Right ventricle myocardium inferior (tissue), 1 donor: ENCODE measurements at regions not wholly inside any gene's neighbourhood (a gene's known extent, or its start where the extent isn't known, plus 50 kb on each side); places are given as distances from the start of the nearest gene placed in this dataset.
"Not testable (repeated sequence)": the region's sequence is repeated elsewhere in the genome, so short reads cannot be mapped to it uniquely, and the experiment has no call there.

Experiments
- ATAC-seq: fragments of 200-7000 bp; cut with Tn5 transposase; one replicate; pipeline ENCODE4 v1.9.1; 2020; ENCODE audit warnings: mild to moderate bottlenecking, moderate library complexity
- DNase-seq: peaks from one replicate; pipeline ENCODE4 v3.0.0; 2021; ENCODE audit errors: missing footprints
- intact Hi-C: fragments of 100-400 bp; cut with DNase I; formaldehyde crosslinking; loops from one replicate; pipeline ENCODE4 v1.11.0; 2022
- donor health status: DM: no; HTN: yes; CAD: no; lungs with severe emphysema.

DNA sequence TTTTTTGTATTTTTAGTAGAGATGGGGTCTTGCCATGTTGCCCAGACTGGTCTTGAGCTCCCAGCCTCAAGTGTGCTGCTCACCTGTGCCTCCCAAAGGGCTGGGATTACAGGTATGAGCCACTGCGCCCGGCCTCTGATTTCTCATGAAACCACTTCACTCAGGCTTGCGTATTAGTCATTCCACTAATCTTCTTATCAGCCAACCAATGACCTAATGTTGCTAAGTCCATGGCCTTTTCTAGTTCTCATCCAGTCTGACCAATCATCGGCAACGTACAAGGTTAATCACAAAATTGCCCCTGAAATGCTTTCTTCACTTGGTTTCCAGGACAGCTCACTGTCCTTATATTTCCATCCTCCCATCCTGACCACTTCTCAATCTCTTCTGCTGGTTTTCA, 605.3 kb upstream of the SLC10A2 start:
- no peak for ATAC-seq
- DNase-seq, result no peak
- intact Hi-C loops, result no loop called here

- DNase-seq (no peak), ATAC-seq (no peak)
- intact Hi-C loops, result no loop called here
Observed at GRCh38 chr13:103663996-103664395, 597.8 kb upstream of the SLC10A2 start.

DNA sequence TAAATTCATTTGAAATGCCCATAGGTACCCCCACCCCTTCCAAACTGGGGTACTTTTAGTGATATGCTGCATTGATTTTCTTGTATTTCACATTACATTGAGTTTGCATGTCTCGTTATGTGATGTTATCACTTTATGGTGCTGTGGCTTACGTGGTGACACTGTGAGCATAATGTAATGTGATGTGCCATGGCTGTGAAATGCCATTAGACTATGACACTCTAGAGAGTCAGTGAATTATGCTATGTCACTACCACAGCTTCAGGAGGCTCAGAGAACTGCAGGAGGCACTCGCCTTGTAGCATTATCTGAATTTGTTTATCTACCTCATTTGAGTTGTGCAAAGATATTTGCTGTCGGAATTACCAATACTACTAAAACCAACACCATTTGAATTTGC, 590.1 kb upstream of the SLC10A2 start:
- no peak for DNase-seq
- intact Hi-C loops, result no loop called here
- no peak for ATAC-seq

GRCh38 chr13:103640606-103641005, 574.4 kb upstream of the SLC10A2 start:
- intact Hi-C loops, result no loop called here
- no peak for ATAC-seq
- no peak for DNase-seq

GRCh38 chr13:103639326-103639725, 573.1 kb upstream of the SLC10A2 start:
- DNase-seq, result no peak
- no peak for ATAC-seq
- intact Hi-C loops, result no loop called here

DNA sequence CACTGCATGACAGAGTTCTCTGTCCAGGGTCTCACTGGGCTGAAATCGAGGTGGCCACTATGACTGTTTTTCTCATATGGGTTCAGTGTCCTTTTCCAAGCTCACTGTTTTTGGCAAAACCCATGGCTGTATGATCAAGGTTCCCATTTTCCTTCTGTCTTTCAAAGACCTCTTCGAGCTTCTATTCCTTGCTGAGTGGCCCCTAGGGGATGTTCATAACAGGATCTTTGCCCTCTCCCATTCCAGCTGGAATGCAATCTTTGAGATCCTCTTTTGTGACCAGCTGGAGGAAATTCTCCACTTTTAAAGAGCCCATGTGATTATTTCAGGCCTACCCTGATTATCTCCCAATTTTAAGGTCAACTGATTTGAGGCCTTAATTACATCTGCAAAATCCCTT, 572.5 kb upstream of the SLC10A2 start:
- no peak for DNase-seq
- ATAC-seq, result peak; percentile 48
- intact Hi-C loops, result no loop called here

DNA sequence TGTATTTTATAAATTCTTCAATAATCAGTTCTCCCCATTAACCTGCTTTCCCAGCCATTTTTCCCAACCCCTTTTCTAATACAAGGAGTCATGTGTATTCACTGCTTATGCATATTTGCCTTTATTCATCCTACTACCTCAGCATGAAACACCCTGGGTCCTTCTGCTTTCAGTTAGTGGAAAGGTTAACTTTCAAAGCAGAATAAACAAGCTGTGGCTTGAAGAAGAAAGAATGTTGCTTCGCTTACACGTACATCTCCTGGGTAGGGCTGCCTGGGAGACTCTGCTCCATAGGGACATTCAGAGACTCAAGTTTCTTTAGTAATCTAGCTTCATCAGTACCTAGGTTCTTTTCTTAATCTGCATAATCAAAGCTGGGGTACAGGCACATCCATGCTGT, 567.8 kb upstream of the SLC10A2 start:
- intact Hi-C loops, result no loop called here
- no peak for ATAC-seq
- no peak for DNase-seq

GRCh38 chr13:103625194-103625593, 559.0 kb upstream of the SLC10A2 start:
- intact Hi-C loops, result no loop called here
- no peak for ATAC-seq
- DNase-seq, result no peak

- DNase-seq (no peak), ATAC-seq (no peak)
- intact Hi-C loops, result no loop called here
Observed at GRCh38 chr13:103618151-103618550, 551.9 kb upstream of the SLC10A2 start.

DNA sequence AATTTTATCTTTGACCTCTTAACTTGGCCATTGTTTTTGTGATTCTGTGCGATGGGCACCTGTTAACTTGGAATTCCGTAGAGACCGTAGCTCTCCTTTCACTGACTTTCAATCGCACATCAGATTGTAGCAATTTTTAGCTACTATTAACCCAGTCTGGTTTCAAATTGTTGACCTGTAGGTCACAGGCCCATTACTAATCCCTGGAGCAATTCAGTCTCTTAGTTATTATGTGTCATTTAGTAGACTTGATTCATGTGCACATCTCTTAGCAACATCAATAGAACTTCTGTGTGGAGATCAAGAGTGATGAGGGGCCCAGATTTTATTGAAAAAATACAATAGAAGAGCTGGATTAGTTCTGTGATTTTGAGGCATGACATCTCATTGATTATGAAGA, 549.6 kb upstream of the SLC10A2 start:
- DNase-seq, result no peak
- intact Hi-C loops, result no loop called here
- no peak for ATAC-seq

DNA sequence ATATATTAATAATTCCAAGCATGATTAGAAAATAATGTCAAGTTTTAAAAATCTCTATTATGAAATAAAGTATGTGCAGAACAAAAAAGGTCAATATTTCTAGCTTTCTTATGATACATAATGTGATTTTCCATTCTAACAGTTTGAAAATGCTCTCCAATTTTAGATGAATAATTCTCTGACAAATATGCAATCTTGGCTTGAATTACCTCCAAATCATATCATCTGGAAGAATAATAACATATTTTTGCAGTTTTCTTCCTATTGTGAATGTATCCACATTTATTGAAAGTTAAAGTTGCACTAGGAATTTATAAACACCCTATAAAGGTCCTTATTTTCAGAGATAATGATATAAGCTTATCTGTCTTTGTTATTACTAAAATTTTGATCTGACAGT, 548.5 kb upstream of the SLC10A2 start:
- intact Hi-C loops, result no loop called here
- DNase-seq (no peak), ATAC-seq (no peak)

- ATAC-seq (no peak), DNase-seq (no peak)
- intact Hi-C loops, result no loop called here
Observed at GRCh38 chr13:103607995-103608394, 541.8 kb upstream of the SLC10A2 start.

DNA sequence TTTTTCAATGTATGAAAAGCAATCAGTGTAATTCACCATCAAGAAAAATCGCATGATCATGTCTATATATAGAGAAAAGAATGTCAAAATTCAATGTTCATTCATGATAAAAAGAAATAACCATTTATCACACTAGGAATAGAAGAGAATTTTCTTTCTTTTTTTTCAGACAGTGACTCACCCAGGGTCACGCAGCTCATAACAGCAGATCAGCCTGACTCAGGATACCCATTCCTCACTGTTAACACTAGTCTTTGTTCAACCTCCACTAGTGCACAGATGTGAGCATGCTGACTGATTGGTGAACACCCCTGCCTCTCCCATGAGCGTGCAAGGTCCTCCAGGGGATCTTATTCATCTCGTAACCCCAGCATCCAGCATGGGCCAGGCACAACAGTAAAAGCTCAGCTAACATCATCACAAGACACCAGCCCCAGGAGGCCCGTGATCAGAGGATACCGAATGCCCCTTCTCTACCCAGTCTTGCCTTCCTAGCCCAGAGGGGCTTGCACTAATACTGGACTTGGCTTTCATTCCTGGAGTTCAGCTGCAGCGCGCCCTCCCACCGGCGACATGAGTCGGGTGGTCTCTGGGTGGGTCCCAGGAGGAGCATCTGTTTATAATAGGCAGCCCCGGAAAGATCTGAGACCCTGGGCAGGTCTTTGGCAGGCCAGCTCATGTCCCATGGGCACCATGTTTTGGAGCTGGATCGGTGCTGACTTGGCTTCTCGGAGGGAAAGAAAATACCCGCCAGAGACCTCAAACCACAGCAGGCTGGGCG, 539.5 kb upstream of the SLC10A2 start:
- intact Hi-C loops, result no loop called here
- ATAC-seq (no peak), DNase-seq (no peak)

- ATAC-seq, intact Hi-C loops, DNase-seq: not testable (repeated sequence)
Observed at GRCh38 chr13:103599870-103600269, 533.7 kb upstream of the SLC10A2 start.

DNA sequence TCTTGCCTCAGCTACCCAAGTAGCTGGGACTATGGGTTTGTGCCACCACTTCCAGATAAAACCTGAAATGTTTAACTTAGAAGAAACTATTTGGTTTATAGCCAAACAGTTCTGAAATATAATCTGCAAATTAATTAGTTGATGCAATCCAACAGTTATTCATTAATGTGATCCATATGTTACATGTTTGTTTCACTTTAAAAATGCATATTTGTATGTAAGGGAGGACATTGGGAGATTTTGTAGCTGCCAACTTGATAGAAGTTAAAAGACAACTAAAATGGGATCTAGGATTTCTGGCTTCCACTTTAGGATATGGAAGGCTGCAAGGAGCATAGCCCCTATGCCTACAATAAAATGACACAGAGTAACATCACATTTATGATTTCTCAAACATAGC, 532.5 kb upstream of the SLC10A2 start:
- DNase-seq, result no peak
- intact Hi-C loops, result no loop called here
- no peak for ATAC-seq

DNA sequence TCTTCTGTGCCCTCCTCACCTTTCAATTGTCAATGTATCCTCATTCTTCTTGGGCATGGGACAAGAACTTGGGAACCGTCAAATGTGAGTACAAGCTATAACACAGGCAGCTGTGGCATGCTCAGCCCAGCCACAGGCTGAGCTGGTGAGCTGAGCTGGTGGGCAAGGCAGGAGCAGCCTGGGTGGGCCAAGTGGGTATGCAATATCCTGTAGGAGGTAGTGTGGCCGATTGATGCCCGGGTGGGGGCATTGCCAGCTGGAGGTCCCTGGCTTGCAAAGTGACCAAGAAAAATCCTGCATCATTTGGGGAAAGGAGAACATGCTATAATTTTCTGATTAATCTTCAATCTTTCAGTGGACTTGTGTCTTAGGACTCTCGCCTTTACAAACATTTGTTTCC, 507.2 kb upstream of the SLC10A2 start:
- ATAC-seq (no peak), DNase-seq (no peak)
- intact Hi-C loops, result no loop called here

GRCh38 chr13:103568314-103568713, 502.1 kb upstream of the SLC10A2 start:
- DNase-seq, result no peak
- no peak for ATAC-seq
- intact Hi-C loops, result no loop called here

- ATAC-seq (no peak), DNase-seq (no peak)
- intact Hi-C loops, result no loop called here
Observed at GRCh38 chr13:103557878-103558277, 491.7 kb upstream of the SLC10A2 start.

- intact Hi-C loops, result no loop called here
- ATAC-seq (no peak), DNase-seq (no peak)
Observed at GRCh38 chr13:103556681-103557080, 490.5 kb upstream of the SLC10A2 start.

DNA sequence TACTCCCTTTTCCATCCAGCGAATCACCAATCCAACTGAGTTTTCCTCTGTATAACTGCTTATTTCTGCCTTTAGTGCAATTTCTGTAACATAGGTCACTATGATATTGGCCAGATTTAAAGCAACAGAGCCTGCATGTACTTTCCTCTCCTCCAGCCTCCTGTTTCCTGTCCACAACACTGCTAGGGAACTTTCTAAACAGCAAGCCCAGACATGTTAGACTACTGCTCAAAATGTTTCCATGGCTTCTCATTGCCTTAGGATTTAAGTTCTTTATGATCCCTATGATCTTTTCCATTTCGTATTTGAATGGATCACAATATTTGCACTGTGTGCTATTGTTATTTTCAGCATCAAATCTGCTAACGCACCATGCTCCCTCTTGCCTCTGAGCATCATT, 481.7 kb upstream of the SLC10A2 start:
- ATAC-seq (no peak), DNase-seq (no peak)
- intact Hi-C loops, result no loop called here

DNA sequence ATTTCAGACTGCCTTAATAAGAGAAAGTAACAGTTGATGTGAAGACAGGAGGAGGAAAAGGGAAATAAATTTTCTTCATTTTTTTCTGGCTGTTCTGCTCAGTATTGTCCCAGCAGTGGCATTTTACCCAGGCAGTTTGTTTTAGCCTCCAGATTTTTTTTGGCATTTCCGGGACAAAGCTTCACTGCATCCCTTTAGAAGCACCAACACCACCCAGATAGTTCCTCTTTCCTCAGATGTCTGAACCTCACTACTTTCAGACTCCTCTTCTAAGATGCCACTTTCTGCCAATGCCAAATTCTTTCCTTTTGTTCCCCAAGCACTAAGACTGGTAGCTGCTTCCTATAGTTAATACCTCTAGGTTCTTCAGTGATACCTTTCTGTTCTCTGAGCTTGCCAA, 480.1 kb upstream of the SLC10A2 start:
- ATAC-seq, result no peak
- intact Hi-C loops, result no loop called here
- DNase-seq, result no peak
